Jurkat, Clone E6-1 (cell line): ENCODE measurements at regions not wholly inside any gene's neighbourhood (a gene's known extent, or its start where the extent isn't known, plus 50 kb on each side); places are given as distances from the start of the nearest gene placed in this dataset.
"Not testable (repeated sequence)": the region's sequence is repeated elsewhere in the genome, so short reads cannot be mapped to it uniquely, and the experiment has no call there.

Experiments
- DNase-seq: peaks from one replicate; pipeline ENCODE4 v3.0.0-alpha.2; 2011; ENCODE audit warnings: low read depth, low spot score
- H3K4me3 ChIP-seq: 2 replicates; pipeline ENCODE4 v1.5.1; 2011; ENCODE audit warnings: mild to moderate bottlenecking, low read length, control low read depth, moderate library complexity

GRCh38 chr9:63703138-63703665 lies 1581.8 kb downstream of the FOXD4L5 start:
- H3K4me3 ChIP-seq: not testable (repeated sequence)

More at GRCh38 chr9:63703138-63703665, 1581.8 kb downstream of the FOXD4L5 start:
- not testable (repeated sequence) for DNase-seq
